Mesodermal cell (in vitro differentiated cells): ENCODE measurements at regions not wholly inside any gene's neighbourhood (a gene's known extent, or its start where the extent isn't known, plus 50 kb on each side); places are given as distances from the start of the nearest gene placed in this dataset.

Experiments
- H3K27ac ChIP-seq: 2 replicates; pipeline ENCODE4 v1.7.0; 2013; ENCODE audit warnings: mild to moderate bottlenecking, low read depth, low read length, moderate library complexity; ENCODE audit not compliant: severe bottlenecking
- H3K36me3 ChIP-seq: 2 replicates; pipeline ENCODE4 v1.7.1; 2013; ENCODE audit warnings: mild to moderate bottlenecking, low read length, moderate library complexity; ENCODE audit not compliant: control insufficient read depth, insufficient read depth
- H3K4me1 ChIP-seq: one replicate; pipeline ENCODE4 v1.7.1; 2013; ENCODE audit warnings: mild to moderate bottlenecking, low read length; ENCODE audit not compliant: insufficient read depth, control insufficient read depth, poor library complexity, severe bottlenecking
- H3K4me3 ChIP-seq: 2 replicates; pipeline ENCODE4 v1.7.0; 2013; ENCODE audit warnings: low read length, control low read depth, mild to moderate bottlenecking; ENCODE audit not compliant: insufficient read depth, poor library complexity, severe bottlenecking; ENCODE audit errors: extremely low read depth
- H3K9me3 ChIP-seq: 2 replicates; pipeline ENCODE4 v1.7.1; 2013; ENCODE audit warnings: mild to moderate bottlenecking, low read length, moderate library complexity; ENCODE audit not compliant: control insufficient read depth
- WGBS, 2 experiments: methylation state at CpG; one replicate each; pipeline ENCODE4 v1.1.5; 2013; ENCODE audit warnings: missing lambda C conversion rate in 2 of 2; ENCODE audit not compliant: insufficient coverage in 2 of 2; 5-methylcytosine and 5-hydroxymethylcytosine counted together

- Histone ChIP-seq H3K4me3 (no peak overlapping the region), H3K36me3 (no peaks in the 10 kb centered on the region), H3K27ac (no peak overlapping the region), H3K9me3 (no peaks in the 10 kb centered on the region), H3K4me1 (no peaks in the 10 kb centered on the region)
- WGBS, 2 experiments, result 94 to 100% methylated on average over 2 of the region's 2 CpGs
Measured at GRCh38 chr2:123091471-123091870, 933.6 kb upstream of the CNTNAP5 start.

GRCh38 chr2:123093199-123093598 lies 931.9 kb upstream of the CNTNAP5 start:
- H3K9me3 ChIP-seq, result no peaks in the 10 kb centered on the region
- no CpG with 5 or more reads among the region's 2 CpGs for WGBS, 2 experiments
- no peak overlapping the region for H3K4me3 ChIP-seq
- no peaks in the 10 kb centered on the region for H3K36me3 ChIP-seq
- H3K27ac ChIP-seq, result no peak overlapping the region
- H3K4me1 ChIP-seq, result no peaks in the 10 kb centered on the region

- WGBS, 2 experiments, result 88 to 95% methylated on average over 4 to 10 of the region's 13 CpGs
Measured at GRCh38 chr2:123095219-123095835, 929.8 kb upstream of the CNTNAP5 start.

GRCh38 chr2:123098619-123099018 lies 926.5 kb upstream of the CNTNAP5 start:
- Histone ChIP-seq H3K36me3 (no peaks in the 10 kb centered on the region), H3K9me3 (no peaks in the 10 kb centered on the region), H3K27ac (no peak overlapping the region), H3K4me1 (no peaks in the 10 kb centered on the region), H3K4me3 (no peak overlapping the region)

More at GRCh38 chr2:123095219-123095835, 929.8 kb upstream of the CNTNAP5 start:
- no peaks in the 10 kb centered on the region for H3K9me3 ChIP-seq
- H3K4me1 ChIP-seq, result no peaks in the 10 kb centered on the region
- H3K36me3 ChIP-seq, result no peaks in the 10 kb centered on the region
- H3K4me3 ChIP-seq, result no peak overlapping the region
- H3K27ac ChIP-seq, result no peak overlapping the region

GRCh38 chr2:123101434-123101833 lies 923.7 kb upstream of the CNTNAP5 start:
- H3K27ac ChIP-seq, result no peak overlapping the region
- H3K9me3 ChIP-seq, result no peaks in the 10 kb centered on the region
- 68 to 90% methylated on average over 1 to 2 of the region's 2 CpGs for WGBS, 2 experiments
- no peaks in the 10 kb centered on the region for H3K36me3 ChIP-seq
- no peak overlapping the region for H3K4me3 ChIP-seq
- H3K4me1 ChIP-seq, result no peaks in the 10 kb centered on the region

- no peaks in the 10 kb centered on the region for H3K36me3 ChIP-seq
- H3K27ac ChIP-seq, result no peak overlapping the region
- H3K4me1 ChIP-seq, result no peaks in the 10 kb centered on the region
- H3K4me3 ChIP-seq, result no peak overlapping the region
- no peaks in the 10 kb centered on the region for H3K9me3 ChIP-seq
- 60 to 77% methylated on average over 1 to 2 of the region's 2 CpGs for WGBS, 2 experiments
Measured at GRCh38 chr2:123103902-123104301, 921.2 kb upstream of the CNTNAP5 start.

GRCh38 chr2:123116595-123116994 lies 908.5 kb upstream of the CNTNAP5 start:
- Histone ChIP-seq H3K36me3 (no peaks in the 10 kb centered on the region), H3K4me1 (no peaks in the 10 kb centered on the region), H3K27ac (no peak overlapping the region), H3K9me3 (no peaks in the 10 kb centered on the region), H3K4me3 (no peak overlapping the region)
- 60 to 100% methylated on average over 1 of the region's 3 CpGs for WGBS, 2 experiments

GRCh38 chr2:123127236-123127635 lies 897.9 kb upstream of the CNTNAP5 start:
- H3K36me3 ChIP-seq, result no peaks in the 10 kb centered on the region
- no peaks in the 10 kb centered on the region for H3K4me1 ChIP-seq
- no peak overlapping the region for H3K27ac ChIP-seq
- 91 to 96% methylated on average over 3 of the region's 3 CpGs for WGBS, 2 experiments
- H3K4me3 ChIP-seq, result no peak overlapping the region
- peaks cover under 1% of the 10 kb centered on the region for H3K9me3 ChIP-seq

- Histone ChIP-seq H3K4me1 (no peaks in the 10 kb centered on the region), H3K9me3 (peaks cover 4% of the 10 kb centered on the region), H3K36me3 (no peaks in the 10 kb centered on the region), H3K4me3 (no peak overlapping the region), H3K27ac (peak overlapping the region; percentile 55)
- 80% methylated on average over 1 of the region's 1 CpG; no CpG with 5 or more reads in 1 of the 2 experiments for WGBS, 2 experiments
Measured at GRCh38 chr2:123128951-123129350, 896.1 kb upstream of the CNTNAP5 start.

- H3K27ac ChIP-seq, result no peak overlapping the region
- peaks cover 4% of the 10 kb centered on the region for H3K9me3 ChIP-seq
- 80% methylated on average over 1 of the region's 4 CpGs; no CpG with 5 or more reads in 1 of the 2 experiments for WGBS, 2 experiments
- no peaks in the 10 kb centered on the region for H3K36me3 ChIP-seq
- H3K4me3 ChIP-seq, result no peak overlapping the region
- H3K4me1 ChIP-seq, result no peaks in the 10 kb centered on the region
Measured at GRCh38 chr2:123136419-123136818, 888.7 kb upstream of the CNTNAP5 start.

GRCh38 chr2:123144082-123144481 lies 881.0 kb upstream of the CNTNAP5 start:
- no CpG with 5 or more reads among the region's 1 CpG for WGBS, 2 experiments
- no peak overlapping the region for H3K27ac ChIP-seq
- no peaks in the 10 kb centered on the region for H3K4me1 ChIP-seq
- no peaks in the 10 kb centered on the region for H3K36me3 ChIP-seq
- H3K4me3 ChIP-seq, result no peak overlapping the region
- H3K9me3 ChIP-seq, result no peaks in the 10 kb centered on the region
